Fibroblast of lung (primary cell): ENCODE measurements at regions not wholly inside any gene's neighbourhood (a gene's known extent, or its start where the extent isn't known, plus 50 kb on each side); places are given as distances from the start of the nearest gene placed in this dataset.

Source experiments
- EZH2 ChIP-seq: IDR thresholded peaks from 2 replicates; pipeline ENCODE4 v1.5.1; 2012; ENCODE audit warnings: low read length, control low read depth, mild to moderate bottlenecking; ENCODE audit errors: missing control alignments
- TF ChIP-seq, protein P1 (sequence below), 2 donors: IDR thresholded peaks in 1 of 2; conservative IDR thresholded peaks in 1 of 2; 1 replicate in 1 of 2; 2 replicates in 1 of 2; pipeline ENCODE4 v1.5.1; 2011 to 2012; ENCODE audit warnings: low read length in 2 of 2, control low read depth in 1 of 2, inconsistent platforms in 1 of 2, low read depth in 1 of 2, mild to moderate bottlenecking in 1 of 2

GRCh38 chr4:167873496-167873895, 218.8 kb upstream of the ANXA10 start:
- TF ChIP-seq, protein P1, sequence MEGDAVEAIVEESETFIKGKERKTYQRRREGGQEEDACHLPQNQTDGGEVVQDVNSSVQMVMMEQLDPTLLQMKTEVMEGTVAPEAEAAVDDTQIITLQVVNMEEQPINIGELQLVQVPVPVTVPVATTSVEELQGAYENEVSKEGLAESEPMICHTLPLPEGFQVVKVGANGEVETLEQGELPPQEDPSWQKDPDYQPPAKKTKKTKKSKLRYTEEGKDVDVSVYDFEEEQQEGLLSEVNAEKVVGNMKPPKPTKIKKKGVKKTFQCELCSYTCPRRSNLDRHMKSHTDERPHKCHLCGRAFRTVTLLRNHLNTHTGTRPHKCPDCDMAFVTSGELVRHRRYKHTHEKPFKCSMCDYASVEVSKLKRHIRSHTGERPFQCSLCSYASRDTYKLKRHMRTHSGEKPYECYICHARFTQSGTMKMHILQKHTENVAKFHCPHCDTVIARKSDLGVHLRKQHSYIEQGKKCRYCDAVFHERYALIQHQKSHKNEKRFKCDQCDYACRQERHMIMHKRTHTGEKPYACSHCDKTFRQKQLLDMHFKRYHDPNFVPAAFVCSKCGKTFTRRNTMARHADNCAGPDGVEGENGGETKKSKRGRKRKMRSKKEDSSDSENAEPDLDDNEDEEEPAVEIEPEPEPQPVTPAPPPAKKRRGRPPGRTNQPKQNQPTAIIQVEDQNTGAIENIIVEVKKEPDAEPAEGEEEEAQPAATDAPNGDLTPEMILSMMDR (conservative IDR thresholded peaks at IDR 0.05 in 1 of 2, IDR thresholded peaks at IDR 0.05 in 1 of 2; ENCODE audit: low read depth in 1 of 2, low read length in 2 of 2): no peak
- no peak for TF ChIP-seq EZH2
